ENCODE measurements at regions not wholly inside any gene's neighbourhood (a gene's known extent, or its start where the extent isn't known, plus 50 kb on each side); places are given as distances from the start of the nearest gene placed in this dataset.

DNA sequence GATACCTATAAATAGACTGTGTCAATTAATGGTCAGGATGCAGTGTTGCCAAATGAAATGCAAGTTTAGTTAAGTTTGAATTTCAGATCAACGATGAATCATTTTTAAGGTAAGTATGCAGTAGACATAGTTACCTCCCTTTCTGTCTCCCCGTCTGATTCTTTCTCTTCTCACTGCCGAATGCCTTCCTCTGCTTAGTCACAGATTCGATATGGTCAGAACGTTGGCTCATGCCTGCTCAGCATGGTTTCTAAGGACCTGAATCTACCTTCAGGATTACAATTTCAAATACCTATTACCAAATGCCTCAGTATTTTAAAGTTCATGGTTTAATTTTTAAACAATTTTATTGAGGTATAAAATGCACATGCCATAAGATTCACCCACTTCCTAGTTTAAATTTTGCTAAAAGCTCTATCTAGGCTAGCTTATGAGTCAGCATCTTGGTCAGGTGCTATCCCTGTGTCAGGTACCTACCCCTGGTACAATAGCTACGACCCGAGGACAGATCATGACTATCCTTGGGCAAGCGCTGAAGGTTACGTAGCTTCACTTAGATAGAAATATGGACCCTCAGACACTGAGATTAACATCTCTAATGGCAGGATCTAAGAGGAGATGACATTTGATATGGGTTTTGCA, 78.2 kb upstream of the SPON1 start:
- no peak for TF ChIP-seq XRCC5 (optimal IDR thresholded peaks at IDR 0.05; ENCODE audit: low read length)
- no peak for TF ChIP-seq ZNF841 (CRISPR knock-in tag; IDR thresholded peaks at IDR 0.05; ENCODE audit: borderline replicate concordance)
- TF ChIP-seq NAIF1 (CRISPR knock-in tag; IDR thresholded peaks at IDR 0.05; ENCODE audit: borderline replicate concordance), result no peak
- no peak for TF ChIP-seq KAT2B (IDR thresholded peaks at IDR 0.05; ENCODE audit: borderline replicate concordance, low read depth, low read length)
- TF ChIP-seq, protein P1, sequence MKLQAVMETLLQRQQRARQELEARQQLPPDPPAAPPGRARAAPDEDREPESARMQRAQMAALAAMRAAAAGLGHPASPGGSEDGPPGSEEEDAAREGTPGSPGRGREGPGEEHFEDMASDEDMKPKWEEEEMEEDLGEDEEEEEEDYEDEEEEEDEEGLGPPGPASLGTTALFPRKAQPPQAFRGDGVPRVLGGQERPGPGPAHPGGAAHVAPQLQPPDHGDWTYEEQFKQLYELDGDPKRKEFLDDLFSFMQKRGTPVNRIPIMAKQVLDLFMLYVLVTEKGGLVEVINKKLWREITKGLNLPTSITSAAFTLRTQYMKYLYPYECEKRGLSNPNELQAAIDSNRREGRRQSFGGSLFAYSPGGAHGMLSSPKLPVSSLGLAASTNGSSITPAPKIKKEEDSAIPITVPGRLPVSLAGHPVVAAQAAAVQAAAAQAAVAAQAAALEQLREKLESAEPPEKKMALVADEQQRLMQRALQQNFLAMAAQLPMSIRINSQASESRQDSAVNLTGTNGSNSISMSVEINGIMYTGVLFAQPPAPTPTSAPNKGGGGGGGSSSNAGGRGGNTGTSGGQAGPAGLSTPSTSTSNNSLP (IDR thresholded peaks at IDR 0.05; ENCODE audit: low read depth, low read length), result no peak
- no peak for TF ChIP-seq JUNB (CRISPR knock-in tag; IDR thresholded peaks at IDR 0.05; ENCODE audit: borderline replicate concordance)
- TF ChIP-seq ZNF24 (IDR thresholded peaks at IDR 0.05), result no peak
- TF ChIP-seq CBX1 (IDR thresholded peaks at IDR 0.05; ENCODE audit: low read depth), result no peak
- no peak for TF ChIP-seq CBFB (CRISPR knock-in tag; IDR thresholded peaks at IDR 0.05)
